ENCODE measurements at regions not wholly inside any gene's neighbourhood (a gene's known extent, or its start where the extent isn't known, plus 50 kb on each side); places are given as distances from the start of the nearest gene placed in this dataset.

GRCh38 chr5:165157219-165157618 is 1651.8 kb downstream of the MAT2B start:
- no peak for TF ChIP-seq CTCF (IDR thresholded peaks at IDR 0.05; ENCODE audit: low read depth, low read length, missing control alignments)
- no peak overlapping the region for H3K4me3 ChIP-seq (replicated peaks; ENCODE audit: low read depth, low read length)
- no peak for DNase-seq (ENCODE audit: extremely low read depth, low read depth)

- H3K4me3 ChIP-seq (replicated peaks; ENCODE audit: low read depth, low read length), result no peak overlapping the region
- DNase-seq (ENCODE audit: extremely low read depth, low read depth), result no peak
- TF ChIP-seq CTCF (IDR thresholded peaks at IDR 0.05; ENCODE audit: low read depth, low read length, missing control alignments), result peak; percentile 6
These were observed 1655.8 kb downstream of the MAT2B start for GRCh38 chr5:165161204-165161603.

- no peak overlapping the region for H3K4me3 ChIP-seq (replicated peaks; ENCODE audit: low read depth, low read length)
These were observed 1658.4 kb downstream of the MAT2B start for GRCh38 chr5:165163861-165164260.

GRCh38 chr5:165173651-165174050 is 1668.2 kb downstream of the MAT2B start:
- H3K4me3 ChIP-seq (replicated peaks; ENCODE audit: low read depth, low read length), result no peak overlapping the region
- DNase-seq (ENCODE audit: extremely low read depth, low read depth), result no peak
- no peak for TF ChIP-seq CTCF (IDR thresholded peaks at IDR 0.05; ENCODE audit: low read depth, low read length, missing control alignments)

More at GRCh38 chr5:165163861-165164260, 1658.4 kb downstream of the MAT2B start:
- no peak for DNase-seq (ENCODE audit: extremely low read depth, low read depth)
- no peak for TF ChIP-seq CTCF (IDR thresholded peaks at IDR 0.05; ENCODE audit: low read depth, low read length, missing control alignments)

GRCh38 chr5:165175041-165175440 is 1669.6 kb downstream of the MAT2B start:
- no peak for TF ChIP-seq CTCF (IDR thresholded peaks at IDR 0.05; ENCODE audit: low read depth, low read length, missing control alignments)
- no peak for DNase-seq (ENCODE audit: extremely low read depth, low read depth)
- H3K4me3 ChIP-seq (replicated peaks; ENCODE audit: low read depth, low read length), result no peak overlapping the region

- no peak for DNase-seq (ENCODE audit: extremely low read depth, low read depth)
- TF ChIP-seq CTCF (IDR thresholded peaks at IDR 0.05; ENCODE audit: low read depth, low read length, missing control alignments), result no peak
These were observed 1678.8 kb downstream of the MAT2B start for GRCh38 chr5:165184183-165184582.

GRCh38 chr5:165185716-165186115 is 1680.3 kb downstream of the MAT2B start:
- TF ChIP-seq CTCF (IDR thresholded peaks at IDR 0.05; ENCODE audit: low read depth, low read length, missing control alignments), result no peak
- DNase-seq (ENCODE audit: extremely low read depth, low read depth), result no peak
- no peak overlapping the region for H3K4me3 ChIP-seq (replicated peaks; ENCODE audit: low read depth, low read length)

More at GRCh38 chr5:165184183-165184582, 1678.8 kb downstream of the MAT2B start:
- H3K4me3 ChIP-seq (replicated peaks; ENCODE audit: low read depth, low read length), result no peak overlapping the region
